Adipose tissue (tissue), 3 donors: ENCODE measurements at regions not wholly inside any gene's neighbourhood (a gene's known extent, or its start where the extent isn't known, plus 50 kb on each side); places are given as distances from the start of the nearest gene placed in this dataset.
"Not testable (repeated sequence)": the region's sequence is repeated elsewhere in the genome, so short reads cannot be mapped to it uniquely, and the experiment has no call there.

Experiments used
- H3K27ac ChIP-seq: one replicate; pipeline ENCODE4 v1.5.1; 2013; ENCODE audit warnings: low read depth, low read length
- WGBS, 3 donors: extraction: QIAGEN DNeasy Blood & Tissue Kit; methylation state at CpG; one replicate each; pipeline ENCODE4 v1.1.7; 2013; 5-methylcytosine and 5-hydroxymethylcytosine counted together
- donor health status: healthy with polysubstance abuse.
- donor health status: Bipolar disorder and iron deficiency.
- donor health status: healthy.

GRCh38 chr14:105941226-105942166 is 415.1 kb downstream of the TMEM121 start:
- 73 to 85% (median 83%) methylated on average over 24 of the region's 24 CpGs for WGBS, 3 donors
- no peak overlapping the region for H3K27ac ChIP-seq

- WGBS, 3 donors = 85 to 93% (median 92%) methylated on average over 21 to 22 of the region's 22 CpGs
- H3K27ac ChIP-seq = not testable (repeated sequence)
Measured at GRCh38 chr14:105942725-105943124, 416.3 kb downstream of the TMEM121 start.

GRCh38 chr14:105943973-105944602 is 417.7 kb downstream of the TMEM121 start:
- WGBS, 3 donors = 49 to 87% (median 76%) methylated on average over 12 of the region's 12 CpGs
- H3K27ac ChIP-seq = no peak overlapping the region

- WGBS, 3 donors = 51 to 57% (median 52%) methylated on average over 30 of the region's 30 CpGs
- no peak overlapping the region for H3K27ac ChIP-seq
Measured at GRCh38 chr14:105944632-105945610, 418.5 kb downstream of the TMEM121 start.

- 45 to 64% (median 51%) methylated on average over 7 of the region's 7 CpGs for WGBS, 3 donors
Measured at GRCh38 chr14:105945896-105946295, 419.5 kb downstream of the TMEM121 start.

GRCh38 chr14:105947599-105947998 is 421.2 kb downstream of the TMEM121 start:
- WGBS, 3 donors = 78 to 83% (median 78%) methylated on average over 4 of the region's 4 CpGs

More at GRCh38 chr14:105945896-105946295, 419.5 kb downstream of the TMEM121 start:
- no peak overlapping the region for H3K27ac ChIP-seq

GRCh38 chr14:105948955-105949354 is 422.6 kb downstream of the TMEM121 start:
- not testable (repeated sequence) for H3K27ac ChIP-seq
- WGBS, 3 donors = 27 to 65% (median 38%) methylated on average over 3 of the region's 3 CpGs

More at GRCh38 chr14:105947599-105947998, 421.2 kb downstream of the TMEM121 start:
- H3K27ac ChIP-seq = no peak overlapping the region

- not testable (repeated sequence) for H3K27ac ChIP-seq
- WGBS, 3 donors = 62 to 72% (median 71%) methylated on average over 6 of the region's 6 CpGs
Measured at GRCh38 chr14:105950364-105950892, 424.0 kb downstream of the TMEM121 start.

- no peak overlapping the region for H3K27ac ChIP-seq
- WGBS, 3 donors = 53 to 69% (median 67%) methylated on average over 5 of the region's 5 CpGs
Measured at GRCh38 chr14:105951399-105951798, 425.0 kb downstream of the TMEM121 start.

- no peak overlapping the region for H3K27ac ChIP-seq
- 71 to 82% (median 81%) methylated on average over 5 of the region's 5 CpGs for WGBS, 3 donors
Measured at GRCh38 chr14:105952222-105952621, 425.8 kb downstream of the TMEM121 start.

GRCh38 chr14:105952826-105953225 is 426.4 kb downstream of the TMEM121 start:
- WGBS, 3 donors = 38 to 64% (median 62%) methylated on average over 1 of the region's 1 CpG
- H3K27ac ChIP-seq = no peak overlapping the region

GRCh38 chr14:105961625-105962024 is 435.2 kb downstream of the TMEM121 start:
- WGBS, 3 donors = 80 to 82% (median 81%) methylated on average over 6 of the region's 6 CpGs
- H3K27ac ChIP-seq = not testable (repeated sequence)

- WGBS, 3 donors = 62 to 75% (median 73%) methylated on average over 3 of the region's 3 CpGs
- no peak overlapping the region for H3K27ac ChIP-seq
Measured at GRCh38 chr14:105962532-105962931, 436.1 kb downstream of the TMEM121 start.

- 56 to 85% (median 81%) methylated on average over 11 of the region's 11 CpGs for WGBS, 3 donors
- no peak overlapping the region for H3K27ac ChIP-seq
Measured at GRCh38 chr14:105968291-105968690, 441.9 kb downstream of the TMEM121 start.

- not testable (repeated sequence) for H3K27ac ChIP-seq
- WGBS, 3 donors = 48 to 58% (median 52%) methylated on average over 6 of the region's 6 CpGs
Measured at GRCh38 chr14:105969026-105969425, 442.6 kb downstream of the TMEM121 start.

- WGBS, 3 donors = 74 to 83% (median 82%) methylated on average over 8 of the region's 8 CpGs
- not testable (repeated sequence) for H3K27ac ChIP-seq
Measured at GRCh38 chr14:105970821-105971220, 444.4 kb downstream of the TMEM121 start.

GRCh38 chr14:105971593-105972500 is 445.5 kb downstream of the TMEM121 start:
- 75 to 86% (median 85%) methylated on average over 27 to 35 of the region's 35 CpGs for WGBS, 3 donors
- no peak overlapping the region for H3K27ac ChIP-seq
